ENCODE measurements at regions not wholly inside any gene's neighbourhood (a gene's known extent, or its start where the extent isn't known, plus 50 kb on each side); places are given as distances from the start of the nearest gene placed in this dataset.

- TF ChIP-seq CTCF (IDR thresholded peaks at IDR 0.05) (no peak), POLR2A (IDR thresholded peaks at IDR 0.05) (no peak)
Measured at GRCh38 chrX:80550722-80551121, 130.5 kb downstream of the TENT5D start.
